Endothelial cell of umbilical vein (primary cell): ENCODE measurements at regions not wholly inside any gene's neighbourhood (a gene's known extent, or its start where the extent isn't known, plus 50 kb on each side); places are given as distances from the start of the nearest gene placed in this dataset.

Experiments used
- BruUV-seq: library from RNA; stranded (reverse); fragments of 400-500 nt; replicated peaks from 2 replicates; lab custom pipeline; 2021; lab: Mats Ljungman, UMichigan
- CTCF ChIA-PET: fragments of 300-600, 350-600 bp; sonication (Branson Sonifier 250); formaldehyde crosslinking; loops from one replicate; lab custom pipeline; 2021; ENCODE audit warnings: antibody characterized with exemption, inconsistent platforms; lab: Charles Lee
- POLR2A ChIA-PET: fragments of 300-600, 350-600 bp; sonication (Branson Sonifier 250); formaldehyde crosslinking; loops from one replicate; lab custom pipeline; 2021; ENCODE audit warnings: antibody characterized with exemption, inconsistent platforms; lab: Charles Lee
- DNase-seq: peaks from one replicate; pipeline ENCODE4 v3.0.0-alpha.2; 2011; ENCODE audit warnings: low read depth, low spot score
- FAIRE-seq: peaks from 2 replicates; lab custom pipeline; 2011; peaks lifted over from hg19 to GRCh38; lab: Jason Lieb, UNC
- H2AFZ ChIP-seq: 2 replicates; pipeline ENCODE4 v1.6.0; 2012; ENCODE audit warnings: low read depth, low read length, control low read depth, inconsistent platforms
- H3K27ac ChIP-seq: 2 replicates; pipeline ENCODE4 v1.5.1; 2011; ENCODE audit warnings: low read depth, mild to moderate bottlenecking, control low read depth, low read length, moderate library complexity; ENCODE audit not compliant: insufficient read depth
- H3K27me3 ChIP-seq, 2 experiments: 2 replicates each; pipeline versions ENCODE4 v1.6.0 to v1.6.1; 2011; ENCODE audit warnings: low read length in 2 of 2, mixed read lengths in 1 of 2; ENCODE audit not compliant: control insufficient read depth in 2 of 2, insufficient read depth in 2 of 2
- H3K36me3 ChIP-seq, 2 experiments: 2 replicates in 1 of 2; 3 replicates in 1 of 2; pipeline ENCODE4 v1.5.1; 2011; ENCODE audit warnings: low read length in 2 of 2, mild to moderate bottlenecking in 1 of 2, moderate library complexity in 1 of 2; ENCODE audit not compliant: control insufficient read depth in 2 of 2, insufficient read depth in 2 of 2; ENCODE audit errors: extremely low read depth in 1 of 2
- H3K4me1 ChIP-seq: 3 replicates; pipeline ENCODE4 v1.5.1; 2011; ENCODE audit warnings: mild to moderate bottlenecking, low read length; ENCODE audit not compliant: control insufficient read depth, insufficient read depth; ENCODE audit errors: extremely low read depth
- H3K4me2 ChIP-seq: 2 replicates; pipeline ENCODE4 v1.6.1; 2011; ENCODE audit warnings: low read length, control low read depth, mixed read lengths; ENCODE audit not compliant: insufficient read depth
- H3K4me3 ChIP-seq, 3 experiments: fragments of 200-600 bp in 1 of 3; sonication (generic), shearing (Covaris generic) in 1 of 3; replicated peaks in 1 of 3; 2 replicates each; pipeline ENCODE4 v1.5.1; 2011 to 2016; ENCODE audit warnings: control low read depth in 3 of 3, low read length in 3 of 3, mild to moderate bottlenecking in 2 of 3, inconsistent platforms in 1 of 3, low read depth in 1 of 3, moderate library complexity in 1 of 3; ENCODE audit not compliant: insufficient read depth in 1 of 3
- H3K79me2 ChIP-seq: 2 replicates; pipeline ENCODE4 v1.6.0; 2012; ENCODE audit warnings: low read length, inconsistent platforms; ENCODE audit not compliant: control insufficient read depth, insufficient read depth
- H3K9ac ChIP-seq: replicated peaks from 2 replicates; pipeline ENCODE3; 2011; ENCODE audit warnings: low read length, control low read depth; ENCODE audit not compliant: insufficient read depth; ENCODE audit errors: extremely low read depth
- H3K9me1 ChIP-seq: replicated peaks from 3 replicates; pipeline ENCODE4 v1.6.0; 2011; ENCODE audit warnings: mild to moderate bottlenecking, low read length; ENCODE audit not compliant: control insufficient read depth, insufficient read depth; ENCODE audit errors: extremely low read depth
- H3K9me3 ChIP-seq: replicated peaks from 2 replicates; pipeline ENCODE4 v1.5.1; 2012; ENCODE audit warnings: low read length, inconsistent platforms; ENCODE audit not compliant: control insufficient read depth, insufficient read depth
- H4K20me1 ChIP-seq: replicated peaks from 2 replicates; pipeline ENCODE3; 2011; ENCODE audit warnings: mild to moderate bottlenecking, low read length; ENCODE audit not compliant: control insufficient read depth, insufficient read depth; ENCODE audit errors: extremely low read depth
- FOS ChIP-seq: IDR thresholded peaks from 2 replicates; pipeline ENCODE4 v1.6.1; 2011; ENCODE audit warnings: mild to moderate bottlenecking, low read length, moderate library complexity, borderline replicate concordance; ENCODE audit not compliant: insufficient read depth
- GATA2 ChIP-seq: IDR thresholded peaks from 2 replicates; pipeline ENCODE4 v1.7.0; 2011; ENCODE audit warnings: low read depth, mild to moderate bottlenecking, moderate library complexity, mixed read lengths, low read length; ENCODE audit not compliant: insufficient read length, insufficient read depth
- JUN ChIP-seq: IDR thresholded peaks from 2 replicates; pipeline ENCODE4 v1.6.1; 2011; ENCODE audit warnings: borderline replicate concordance, low read depth; ENCODE audit not compliant: insufficient read length, insufficient read depth
- MYC ChIP-seq: IDR thresholded peaks from one replicate; pipeline ENCODE4 v1.6.1; 2011; ENCODE audit warnings: mild to moderate bottlenecking, low read depth, low read length
- POLR2A ChIP-seq: IDR thresholded peaks from 2 replicates; pipeline ENCODE4 v1.6.1; 2012; ENCODE audit warnings: low read depth, mild to moderate bottlenecking, control low read depth, low read length
- POLR2AphosphoS5 ChIP-seq: IDR thresholded peaks from 2 replicates; pipeline ENCODE4 v1.6.1; 2012; ENCODE audit warnings: low read depth, mild to moderate bottlenecking, control low read depth, low read length, moderate library complexity; ENCODE audit not compliant: insufficient read depth
- dilution Hi-C: fragments of 300-500 bp; cut with MboI; formaldehyde crosslinking; loops from one replicate; pipeline ENCODE4 v1.15.0; 2019; ENCODE audit warnings: low sequenced_read_pairs; ENCODE audit not compliant: extremely low pct_ligation_motif_present
- intact Hi-C: fragments of 100-400 bp; cut with micrococcal nuclease; formaldehyde crosslinking; loops from one replicate; pipeline ENCODE4 v1.10.0; 2022
- TF ChIP-seq, protein P1 (sequence below), 2 donors: IDR thresholded peaks; 1 replicate in 1 of 2; 2 replicates in 1 of 2; pipeline ENCODE4 v1.5.1; 2011; ENCODE audit warnings: low read length in 2 of 2, mild to moderate bottlenecking in 2 of 2, moderate library complexity in 2 of 2, control low read depth in 1 of 2, inconsistent platforms in 1 of 2, low read depth in 1 of 2; ENCODE audit not compliant: insufficient read depth in 1 of 2; ENCODE audit errors: extremely low read depth in 1 of 2

DNA sequence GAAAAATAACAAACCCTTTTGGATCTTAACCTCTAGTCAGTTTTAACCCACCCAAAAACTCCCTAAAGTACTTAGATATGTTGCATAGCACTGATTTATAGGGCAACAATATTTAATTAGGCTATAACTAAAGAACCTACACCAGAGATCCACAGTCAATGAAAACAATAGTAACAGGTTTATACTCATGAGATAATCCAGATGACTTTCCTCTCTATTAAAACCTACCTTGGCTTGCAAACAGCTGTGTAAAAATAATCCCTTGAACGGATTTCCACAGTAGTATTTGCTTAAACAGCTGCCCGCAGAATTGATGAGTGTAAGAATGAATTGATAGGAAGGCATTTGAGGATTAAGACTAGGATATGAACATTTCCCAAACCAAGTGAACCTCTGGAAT is 104.3 kb upstream of the PTPRR start:
- ChIA-PET POLR2A (no interaction called here), CTCF (no interaction called here)
- no peak overlapping the region for H3K4me2 ChIP-seq
- H2AFZ ChIP-seq = no peak overlapping the region
- H3K79me2 ChIP-seq = no peaks in the 10 kb centered on the region
- H3K9me3 ChIP-seq = no peaks in the 10 kb centered on the region
- DNase-seq (no peak), FAIRE-seq (no peak)
- H3K4me3 ChIP-seq = no peak overlapping the region
- H4K20me1 ChIP-seq = no peaks in the 10 kb centered on the region
- no peaks in the 10 kb centered on the region for H3K4me1 ChIP-seq
- no peaks in the 10 kb centered on the region for H3K36me3 ChIP-seq
- BruUV-seq = no TSS peak
- TF ChIP-seq, protein P1, sequence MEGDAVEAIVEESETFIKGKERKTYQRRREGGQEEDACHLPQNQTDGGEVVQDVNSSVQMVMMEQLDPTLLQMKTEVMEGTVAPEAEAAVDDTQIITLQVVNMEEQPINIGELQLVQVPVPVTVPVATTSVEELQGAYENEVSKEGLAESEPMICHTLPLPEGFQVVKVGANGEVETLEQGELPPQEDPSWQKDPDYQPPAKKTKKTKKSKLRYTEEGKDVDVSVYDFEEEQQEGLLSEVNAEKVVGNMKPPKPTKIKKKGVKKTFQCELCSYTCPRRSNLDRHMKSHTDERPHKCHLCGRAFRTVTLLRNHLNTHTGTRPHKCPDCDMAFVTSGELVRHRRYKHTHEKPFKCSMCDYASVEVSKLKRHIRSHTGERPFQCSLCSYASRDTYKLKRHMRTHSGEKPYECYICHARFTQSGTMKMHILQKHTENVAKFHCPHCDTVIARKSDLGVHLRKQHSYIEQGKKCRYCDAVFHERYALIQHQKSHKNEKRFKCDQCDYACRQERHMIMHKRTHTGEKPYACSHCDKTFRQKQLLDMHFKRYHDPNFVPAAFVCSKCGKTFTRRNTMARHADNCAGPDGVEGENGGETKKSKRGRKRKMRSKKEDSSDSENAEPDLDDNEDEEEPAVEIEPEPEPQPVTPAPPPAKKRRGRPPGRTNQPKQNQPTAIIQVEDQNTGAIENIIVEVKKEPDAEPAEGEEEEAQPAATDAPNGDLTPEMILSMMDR (IDR thresholded peaks at IDR 0.05; ENCODE audit: extremely low read depth in 1 of 2, insufficient read depth in 1 of 2, low read depth in 1 of 2, low read length in 2 of 2) = no peak
- H3K9me1 ChIP-seq = no peaks in the 10 kb centered on the region
- H3K27me3 ChIP-seq = no peaks in the 10 kb centered on the region
- intact Hi-C loops (no loop called here), dilution Hi-C loops (no loop called here)
- H3K27ac ChIP-seq = no peak overlapping the region
- H3K9ac ChIP-seq = no peak overlapping the region

DNA sequence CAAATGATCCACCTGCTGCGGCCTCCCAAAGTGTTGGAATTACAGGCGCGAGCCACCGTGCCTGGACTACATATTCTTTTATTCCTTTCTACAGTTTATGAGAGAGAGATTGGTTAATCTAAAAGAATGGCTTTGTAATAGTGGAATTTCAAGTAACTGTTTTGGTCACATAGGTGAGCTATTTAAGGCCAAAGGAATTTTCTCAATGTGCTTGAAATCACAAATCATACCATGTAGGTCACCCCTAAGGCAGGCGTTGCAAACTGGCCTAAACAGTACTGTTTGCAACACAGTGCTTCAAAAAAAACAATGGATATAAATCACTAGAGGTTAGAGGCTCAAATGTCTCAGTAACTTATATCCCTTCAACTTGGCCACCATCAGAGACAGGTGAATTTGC is 103.7 kb upstream of the PTPRR start:
- no peak for FAIRE-seq
- DNase-seq = no peak
- Histone ChIP-seq H3K4me2 (no peak overlapping the region), H3K9me1 (no peaks in the 10 kb centered on the region), H3K79me2 (no peaks in the 10 kb centered on the region), H3K9ac (no peak overlapping the region), H3K4me3 (no peak overlapping the region), H3K27me3 (no peaks in the 10 kb centered on the region), H3K4me1 (no peaks in the 10 kb centered on the region), H2AFZ (no peak overlapping the region), H3K9me3 (no peaks in the 10 kb centered on the region), H4K20me1 (no peaks in the 10 kb centered on the region), H3K36me3 (no peaks in the 10 kb centered on the region), H3K27ac (no peak overlapping the region)
- no TSS peak for BruUV-seq
- ChIA-PET POLR2A (no interaction called here), CTCF (no interaction called here)
- intact Hi-C loops = no loop called here
- dilution Hi-C loops = no loop called here
- TF ChIP-seq, protein P1 (IDR thresholded peaks at IDR 0.05; ENCODE audit: extremely low read depth in 1 of 2, insufficient read depth in 1 of 2, low read depth in 1 of 2, low read length in 2 of 2) = no peak
- TF ChIP-seq FOS (no peak), JUN (no peak), POLR2AphosphoS5 (no peak), MYC (no peak), POLR2A (no peak), GATA2 (no peak)
